ENCODE measurements at regions not wholly inside any gene's neighbourhood (a gene's known extent, or its start where the extent isn't known, plus 50 kb on each side); places are given as distances from the start of the nearest gene placed in this dataset.
"Not testable (repeated sequence)": the region's sequence is repeated elsewhere in the genome, so short reads cannot be mapped to it uniquely, and the experiment has no call there.

DNA sequence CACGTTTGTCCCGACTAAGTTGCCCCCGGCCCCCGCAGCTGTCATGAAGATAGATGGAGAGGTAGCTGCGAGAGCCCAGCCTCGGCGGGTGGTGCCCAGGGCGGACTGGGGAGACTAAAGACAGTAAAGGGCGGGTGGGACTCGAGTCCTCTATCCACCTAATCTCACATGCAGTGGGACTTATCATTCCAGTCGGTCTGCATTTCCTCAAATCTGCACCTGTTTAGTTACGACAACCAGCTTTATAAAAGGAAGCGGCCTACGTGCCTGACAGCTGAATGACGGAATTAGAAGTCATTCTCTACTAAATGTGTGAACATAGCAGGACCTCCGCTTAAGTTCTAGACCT lies 109.8 kb upstream of the EGLN3 start:
- Histone ChIP-seq H3K4me1 (no peaks in the 10 kb centered on the region), H3K4me3 (no peak overlapping the region), H3K27me3 (ENCODE audit: low read depth) (no peaks in the 10 kb centered on the region), H3K9me3 (0 out of 2 replicates have a peak, but pooled peaks cover 5% of the 10 kb centered on the region), H3K36me3 (replicated peaks) (no peaks in the 10 kb centered on the region)
- in situ Hi-C loops (cut with MboI; ENCODE audit: low sequenced_read_pairs), result no loop called here
- no peak for DNase-seq (ENCODE audit: low spot score in 2 of 2)

DNA sequence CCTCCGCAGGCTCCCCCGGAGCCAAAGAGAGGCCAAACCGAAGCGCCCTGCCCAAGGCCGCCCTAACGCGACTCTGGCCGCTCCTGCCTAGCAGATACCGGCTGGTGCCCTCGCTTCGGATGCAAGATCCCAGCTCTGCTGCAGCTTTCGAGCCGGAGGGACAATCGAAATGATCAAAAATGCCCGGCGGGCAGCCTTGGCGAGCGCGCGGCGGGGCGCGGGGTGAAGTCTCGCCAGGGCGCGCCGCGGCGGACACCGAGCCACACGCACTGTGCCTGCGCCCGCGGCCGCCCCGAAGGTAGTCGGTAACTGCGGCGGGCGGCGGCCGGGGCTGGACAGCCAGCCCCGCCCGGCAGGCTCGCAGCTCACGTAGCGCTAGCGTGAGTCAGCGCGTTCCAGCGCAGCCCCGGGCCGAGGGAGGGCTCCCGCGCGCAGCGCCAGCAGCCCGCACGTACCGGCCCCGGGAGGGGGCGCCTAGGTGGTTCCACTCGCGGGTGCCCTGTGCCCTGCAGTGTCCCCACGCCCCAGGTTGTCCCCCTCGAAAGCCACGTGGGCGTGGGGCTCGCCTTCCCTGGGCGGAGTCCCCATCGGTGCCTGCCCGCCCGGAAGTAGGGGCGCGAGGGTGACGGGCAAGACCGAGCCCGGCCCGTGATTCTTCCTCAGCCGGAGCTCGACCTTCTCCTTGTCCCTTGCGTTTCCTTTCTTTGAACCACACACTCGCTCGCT lies 109.2 kb upstream of the EGLN3 start:
- no peaks in the 10 kb centered on the region for H3K27me3 ChIP-seq (ENCODE audit: low read depth)
- H3K9me3 ChIP-seq, result 0 out of 2 replicates have a peak, but pooled peaks cover 5% of the 10 kb centered on the region
- H3K4me3 ChIP-seq, result no peak overlapping the region
- H3K36me3 ChIP-seq (replicated peaks), result no peaks in the 10 kb centered on the region
- H3K4me1 ChIP-seq, result no peaks in the 10 kb centered on the region
- in situ Hi-C loops (cut with MboI; ENCODE audit: low sequenced_read_pairs), result no loop called here
- DNase-seq (ENCODE audit: low spot score in 2 of 2), result peak; percentile 11 to 43

DNA sequence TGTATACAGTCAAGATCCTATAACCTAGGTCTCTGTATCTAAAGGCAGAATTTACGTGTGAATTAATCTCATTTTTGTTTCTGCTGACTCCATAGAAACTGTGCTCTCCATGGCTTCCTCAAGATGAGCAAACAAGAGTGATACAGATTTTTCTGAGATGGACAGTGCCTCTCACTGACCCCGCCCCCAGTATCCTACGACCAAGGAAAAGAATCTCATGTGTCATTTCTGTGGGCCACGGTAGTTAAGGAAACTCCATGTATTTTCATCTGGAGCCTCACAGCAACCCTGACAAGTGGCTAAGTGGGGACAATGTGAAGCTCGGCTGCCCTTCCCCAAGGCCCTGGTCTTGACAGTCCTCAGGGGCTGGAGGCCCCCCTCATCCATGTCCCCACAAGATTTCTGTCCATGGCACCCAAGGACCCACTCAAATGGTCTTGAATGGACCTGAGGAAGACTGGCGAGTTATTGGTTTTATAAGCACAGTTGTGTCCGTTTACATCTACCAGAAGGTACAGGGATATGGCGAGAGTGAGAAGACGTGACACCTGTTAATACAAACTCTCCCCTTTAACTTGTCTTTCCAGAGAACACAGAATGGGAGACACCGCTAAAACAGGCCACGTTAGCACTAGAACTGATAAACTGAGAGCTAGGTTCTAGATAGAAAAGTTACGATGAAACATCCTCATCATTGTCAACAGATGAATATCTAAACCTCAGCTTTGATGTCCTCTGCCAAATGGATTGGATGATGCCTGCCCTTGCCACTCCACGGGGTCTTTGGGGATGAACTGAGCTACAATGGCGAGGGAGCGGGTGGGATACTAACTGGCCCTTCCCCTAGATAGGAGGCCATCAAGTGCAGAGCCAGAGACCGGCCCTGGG lies 108.4 kb upstream of the EGLN3 start:
- Histone ChIP-seq H3K27me3 (ENCODE audit: low read depth) (no peaks in the 10 kb centered on the region), H3K4me3 (no peak overlapping the region), H3K4me1 (no peaks in the 10 kb centered on the region), H3K36me3 (replicated peaks) (no peaks in the 10 kb centered on the region), H3K9me3 (0 out of 2 replicates have a peak, but pooled peaks cover 5% of the 10 kb centered on the region)
- no peak for DNase-seq (ENCODE audit: low spot score in 2 of 2)
- in situ Hi-C loops (cut with MboI; ENCODE audit: low sequenced_read_pairs), result no loop called here

DNA sequence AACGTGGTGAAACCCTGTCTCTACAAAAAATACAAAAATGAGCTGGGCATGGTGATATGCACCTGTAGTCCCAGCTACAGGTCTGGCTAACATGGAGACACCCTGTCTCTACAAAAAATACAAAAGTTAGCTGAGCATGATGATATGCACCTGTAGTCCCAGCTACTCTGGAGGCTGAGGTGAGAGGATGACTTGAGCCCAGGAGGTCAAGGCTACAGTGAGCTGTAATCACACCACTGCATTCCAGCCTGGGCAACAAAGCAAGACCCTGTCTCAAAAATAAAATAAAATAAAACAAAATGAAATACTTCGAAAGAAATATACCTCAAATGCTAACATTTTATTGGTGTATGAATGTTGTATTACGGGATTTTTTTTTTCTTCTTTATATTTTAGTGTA lies 107.6 kb upstream of the EGLN3 start:
- in situ Hi-C loops (cut with MboI; ENCODE audit: low sequenced_read_pairs), result no loop called here
- 0 out of 2 replicates have a peak, but pooled peaks cover 5% of the 10 kb centered on the region for H3K9me3 ChIP-seq
- H3K4me3 ChIP-seq, result no peak overlapping the region
- H3K36me3 ChIP-seq (replicated peaks), result no peaks in the 10 kb centered on the region
- no peaks in the 10 kb centered on the region for H3K27me3 ChIP-seq (ENCODE audit: low read depth)
- DNase-seq (ENCODE audit: low spot score in 2 of 2), result no peak
- no peaks in the 10 kb centered on the region for H3K4me1 ChIP-seq

DNA sequence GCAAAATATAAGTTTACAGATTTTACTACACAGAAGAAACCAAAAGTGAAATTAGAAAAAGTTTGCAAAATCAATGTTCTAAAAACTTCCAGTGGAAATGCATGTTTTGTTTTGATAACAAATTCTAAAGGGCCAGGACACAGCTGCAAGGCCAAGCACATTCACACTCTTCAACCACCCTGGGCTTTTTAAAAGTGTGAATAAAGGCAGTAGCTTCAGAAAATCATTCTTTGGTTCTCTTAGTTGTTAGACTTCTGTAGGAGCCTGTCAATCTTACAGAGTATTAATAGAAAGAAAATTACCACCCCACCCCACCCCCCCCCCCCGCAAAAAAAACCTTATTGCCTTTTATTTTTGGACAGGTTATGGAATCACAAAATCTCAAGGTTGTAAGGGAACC lies 105.2 kb upstream of the EGLN3 start:
- in situ Hi-C loops (cut with MboI; ENCODE audit: low sequenced_read_pairs), result no loop called here
- H3K27me3 ChIP-seq (ENCODE audit: low read depth), result no peaks in the 10 kb centered on the region
- no peaks in the 10 kb centered on the region for H3K36me3 ChIP-seq (replicated peaks)
- no peaks in the 10 kb centered on the region for H3K4me1 ChIP-seq
- no peak for DNase-seq (ENCODE audit: low spot score in 2 of 2)
- H3K4me3 ChIP-seq, result no peak overlapping the region
- 0 out of 2 replicates have a peak, but pooled peaks cover 5% of the 10 kb centered on the region for H3K9me3 ChIP-seq

DNA sequence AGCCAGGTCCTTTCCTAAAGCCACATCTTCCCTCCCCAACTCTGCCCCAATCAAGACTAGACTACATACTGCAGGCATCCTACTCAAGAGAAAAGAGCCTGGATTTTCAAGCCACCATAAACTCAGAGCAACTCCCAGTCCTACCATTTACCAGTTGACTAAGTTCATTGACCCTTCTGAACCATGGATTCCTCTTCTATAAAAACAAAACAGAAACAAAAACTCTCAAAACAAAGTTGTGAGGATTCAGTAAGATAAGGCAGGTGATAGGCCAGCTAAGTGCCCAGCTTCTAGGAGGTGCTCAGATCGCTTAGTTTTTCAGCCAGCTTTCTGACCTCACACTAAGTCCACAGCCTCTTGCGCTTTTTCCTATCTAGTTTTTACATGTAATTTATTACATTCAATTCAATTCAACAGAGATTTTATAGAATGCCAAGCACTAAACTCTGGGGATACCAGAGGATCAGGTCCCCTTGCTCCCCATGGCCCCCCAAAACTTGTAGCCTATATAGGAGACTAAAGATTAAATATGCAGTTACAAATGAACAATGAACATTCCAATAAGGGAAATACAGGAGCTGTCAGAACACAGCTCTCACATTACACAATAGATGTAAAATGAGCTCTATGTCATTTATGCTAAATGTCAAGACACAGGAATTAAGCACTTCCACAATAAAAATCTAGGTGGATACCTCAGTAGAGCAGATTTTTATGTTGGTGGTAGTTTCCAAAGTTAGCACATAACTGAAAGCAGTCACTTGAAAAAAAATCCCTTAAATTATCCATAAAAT lies 104.5 kb upstream of the EGLN3 start:
- H3K9me3 ChIP-seq, result 0 out of 2 replicates have a peak, but pooled peaks cover 5% of the 10 kb centered on the region
- no peaks in the 10 kb centered on the region for H3K4me1 ChIP-seq
- H3K27me3 ChIP-seq (ENCODE audit: low read depth), result no peaks in the 10 kb centered on the region
- H3K4me3 ChIP-seq, result no peak overlapping the region
- no peaks in the 10 kb centered on the region for H3K36me3 ChIP-seq (replicated peaks)
- peak in 1 of 2 experiments; percentile 21 for DNase-seq (ENCODE audit: low spot score in 2 of 2)
- in situ Hi-C loops (cut with MboI; ENCODE audit: low sequenced_read_pairs), result no loop called here

DNA sequence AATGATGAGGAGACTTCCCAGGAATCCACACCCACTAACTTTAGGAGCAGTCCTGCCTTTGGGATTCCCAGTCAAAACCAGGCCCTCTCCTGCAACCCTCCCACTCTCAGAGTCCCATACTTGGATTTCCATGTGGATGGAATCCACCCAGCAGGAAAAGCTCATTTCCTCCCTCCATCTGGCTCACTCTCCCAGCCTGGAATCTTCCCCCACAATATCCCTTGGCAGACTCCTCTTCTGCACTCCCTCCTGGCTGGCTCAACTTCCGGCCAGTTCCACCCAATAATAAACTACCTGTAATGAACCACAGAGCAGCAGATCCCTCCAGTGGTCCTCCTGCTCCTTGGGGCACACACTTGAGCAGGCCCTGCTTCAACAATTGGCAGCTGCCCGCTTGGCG lies 102.8 kb upstream of the EGLN3 start:
- Histone ChIP-seq H3K4me1 (no peaks in the 10 kb centered on the region), H3K27me3 (ENCODE audit: low read depth) (no peaks in the 10 kb centered on the region), H3K36me3 (replicated peaks) (no peaks in the 10 kb centered on the region), H3K4me3 (no peak overlapping the region), H3K9me3 (no peaks in the 10 kb centered on the region)
- in situ Hi-C loops (cut with MboI; ENCODE audit: low sequenced_read_pairs), result no loop called here
- no peak for DNase-seq (ENCODE audit: low spot score in 2 of 2)

DNA sequence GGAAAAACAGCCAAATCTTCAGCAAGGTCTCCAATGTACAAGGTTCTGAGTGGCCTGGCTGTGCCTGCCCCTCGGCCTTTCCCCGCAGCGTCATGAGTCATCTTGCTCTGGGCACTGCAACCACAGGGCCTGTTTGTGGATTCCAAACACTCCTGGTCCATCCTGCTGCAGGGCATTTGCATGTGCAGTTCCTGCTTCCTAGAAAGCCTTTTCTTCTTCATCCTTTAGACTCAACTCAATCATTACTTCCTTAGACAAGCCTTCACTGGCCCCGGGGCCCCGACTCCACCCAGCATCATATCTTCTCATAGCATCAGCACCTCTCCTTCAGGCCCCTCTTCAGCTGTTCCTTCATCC lies 101.8 kb upstream of the EGLN3 start:
- no peak for DNase-seq (ENCODE audit: low spot score in 2 of 2)
- Histone ChIP-seq H3K4me1 (no peaks in the 10 kb centered on the region), H3K9me3 (no peaks in the 10 kb centered on the region), H3K4me3 (no peak overlapping the region), H3K27me3 (ENCODE audit: low read depth) (no peaks in the 10 kb centered on the region), H3K36me3 (replicated peaks) (no peaks in the 10 kb centered on the region)
- in situ Hi-C loops (cut with MboI; ENCODE audit: low sequenced_read_pairs), result no loop called here

DNA sequence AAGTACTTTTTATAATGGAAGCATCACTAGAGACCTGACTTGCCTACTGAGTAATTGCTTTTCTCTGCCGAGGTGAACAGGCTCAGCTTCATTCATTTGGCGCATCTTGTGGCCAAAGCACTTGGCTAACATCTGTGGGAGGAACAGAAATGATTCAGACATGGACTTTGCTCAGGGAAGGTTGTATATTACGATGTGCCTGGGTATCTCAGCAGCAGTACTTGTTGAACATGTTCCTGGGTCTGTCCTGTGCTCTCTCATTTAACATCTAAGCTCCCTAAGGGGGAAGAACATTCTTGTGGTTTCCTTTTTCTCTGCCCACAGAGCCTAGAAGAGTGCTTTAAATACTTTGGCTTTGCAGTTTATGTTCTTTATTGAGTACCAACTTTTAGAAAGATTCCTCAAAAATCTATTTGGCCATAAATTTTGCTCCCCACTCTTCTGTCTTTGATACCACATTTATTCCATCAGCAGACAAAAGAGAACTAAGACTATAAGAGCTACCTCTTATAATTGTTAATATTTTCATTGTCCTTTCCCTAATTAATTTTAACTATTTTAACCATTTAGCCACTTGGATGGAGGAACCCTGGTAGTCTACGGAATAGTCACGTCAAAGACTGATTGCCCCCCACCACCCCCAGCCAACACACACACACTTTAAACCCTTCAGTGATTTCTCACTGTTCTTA lies 101.2 kb upstream of the EGLN3 start:
- in situ Hi-C loops (cut with MboI; ENCODE audit: low sequenced_read_pairs), result no loop called here
- Histone ChIP-seq H3K4me3 (no peak overlapping the region), H3K4me1 (no peaks in the 10 kb centered on the region), H3K9me3 (no peaks in the 10 kb centered on the region), H3K36me3 (replicated peaks) (no peaks in the 10 kb centered on the region), H3K27me3 (ENCODE audit: low read depth) (no peaks in the 10 kb centered on the region)
- no peak for DNase-seq (ENCODE audit: low spot score in 2 of 2)

DNA sequence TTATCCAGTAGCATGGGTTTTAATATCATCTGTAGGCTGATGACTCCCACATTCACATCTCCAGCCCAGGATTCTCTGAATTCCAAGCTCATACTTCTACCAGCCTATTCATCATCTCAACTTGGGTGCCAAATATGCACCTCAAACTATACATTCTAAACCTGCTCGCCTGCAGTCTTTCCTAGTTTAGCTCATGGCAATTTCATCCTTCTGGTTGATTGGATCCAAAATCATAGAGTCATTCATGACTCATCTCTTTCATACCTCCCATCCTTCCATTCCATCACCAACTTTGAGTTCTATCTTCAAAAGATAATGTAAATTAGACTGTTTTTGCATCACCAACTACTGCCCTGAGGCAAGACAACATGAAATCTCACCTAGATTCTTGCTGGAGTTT lies 99.7 kb upstream of the EGLN3 start:
- H3K27me3 ChIP-seq (ENCODE audit: low read depth), result no peaks in the 10 kb centered on the region
- H3K4me1 ChIP-seq, result no peaks in the 10 kb centered on the region
- H3K36me3 ChIP-seq (replicated peaks), result no peaks in the 10 kb centered on the region
- no peak overlapping the region for H3K4me3 ChIP-seq
- DNase-seq (ENCODE audit: low spot score in 2 of 2), result no peak
- H3K9me3 ChIP-seq, result no peaks in the 10 kb centered on the region
- in situ Hi-C loops (cut with MboI; ENCODE audit: low sequenced_read_pairs), result no loop called here

DNA sequence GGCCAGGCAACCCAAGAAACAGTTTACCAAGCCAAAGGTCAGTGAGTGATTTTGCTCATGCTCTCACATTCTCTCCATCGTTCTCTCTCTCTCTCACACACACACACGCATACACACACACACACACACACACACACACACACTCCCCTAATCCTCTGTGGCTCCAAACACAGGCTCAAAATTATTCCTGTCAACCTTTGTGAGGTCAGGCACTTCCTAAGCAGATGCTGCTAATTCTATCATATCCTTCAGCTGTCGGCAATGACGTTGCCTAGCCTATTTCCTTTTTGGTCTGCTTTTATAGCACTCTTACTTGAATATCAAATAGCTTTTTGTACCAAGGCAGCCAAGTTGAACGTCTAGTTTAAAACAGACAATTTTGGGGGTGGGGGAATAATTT lies 98.9 kb upstream of the EGLN3 start:
- in situ Hi-C loops (cut with MboI; ENCODE audit: low sequenced_read_pairs), result no loop called here
- no peaks in the 10 kb centered on the region for H3K36me3 ChIP-seq (replicated peaks)
- no peak overlapping the region for H3K4me3 ChIP-seq
- no peak for DNase-seq (ENCODE audit: low spot score in 2 of 2)
- H3K9me3 ChIP-seq, result no peaks in the 10 kb centered on the region
- no peaks in the 10 kb centered on the region for H3K27me3 ChIP-seq (ENCODE audit: low read depth)
- no peaks in the 10 kb centered on the region for H3K4me1 ChIP-seq

DNA sequence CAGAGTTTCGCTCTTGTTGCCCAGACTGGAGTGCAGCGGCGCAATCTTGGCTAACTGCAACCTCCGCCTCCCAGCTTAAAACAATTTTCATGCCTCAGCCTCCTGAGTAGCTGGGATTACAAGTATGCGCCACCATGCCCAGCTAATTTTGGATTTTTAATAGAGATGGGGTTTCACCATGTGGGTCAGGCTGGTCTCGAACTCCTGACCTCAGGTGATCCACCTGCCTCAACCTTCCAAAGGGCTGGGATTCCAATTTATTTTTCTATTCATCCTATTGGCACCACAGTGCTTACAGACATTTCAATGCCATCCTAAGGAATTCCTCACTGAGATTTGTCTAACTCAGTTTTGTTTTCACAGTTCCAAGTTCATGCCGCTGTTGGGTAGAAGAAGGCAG lies 98.3 kb upstream of the EGLN3 start:
- DNase-seq (ENCODE audit: low spot score in 2 of 2); in situ Hi-C loops (cut with MboI; ENCODE audit: low sequenced_read_pairs); H3K36me3 ChIP-seq (replicated peaks); H3K4me3 ChIP-seq; H3K4me1 ChIP-seq; H3K27me3 ChIP-seq (ENCODE audit: low read depth); H3K9me3 ChIP-seq: not testable (repeated sequence)

DNA sequence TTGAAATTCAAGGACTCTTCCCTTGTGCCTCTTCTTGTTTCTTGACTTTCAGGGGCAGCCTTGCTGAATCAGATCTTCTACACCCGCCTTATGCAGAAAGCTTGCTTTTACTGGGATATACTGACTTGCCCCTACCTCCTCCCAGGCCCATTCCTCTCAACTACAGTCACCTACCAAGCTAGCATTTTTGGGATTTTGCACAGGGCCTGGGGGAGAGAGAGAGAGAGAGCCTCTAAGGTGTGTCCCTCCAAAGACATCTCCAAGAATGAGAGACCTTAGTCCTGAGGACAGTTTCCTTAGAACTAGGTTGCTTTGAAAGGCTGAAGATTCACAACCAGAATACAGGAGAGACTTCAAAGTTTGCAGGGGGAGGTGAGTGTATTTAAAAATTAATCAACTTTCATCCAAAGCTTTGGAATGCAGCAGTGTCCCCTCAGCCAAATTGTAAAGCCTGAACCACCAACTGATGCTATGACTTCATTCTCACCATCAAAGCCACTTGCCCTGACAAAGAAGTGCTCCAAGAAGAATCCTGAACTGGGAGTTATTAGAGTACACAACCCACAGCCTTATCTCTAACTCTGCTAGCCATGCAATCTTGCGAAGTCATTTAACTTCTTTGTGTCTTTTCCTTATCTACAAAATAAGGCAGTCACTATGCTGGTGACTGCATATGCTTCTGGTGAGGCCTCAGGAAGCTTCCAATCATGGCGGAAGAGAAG lies 96.1 kb upstream of the EGLN3 start:
- in situ Hi-C loops (cut with MboI; ENCODE audit: low sequenced_read_pairs), result no loop called here
- Histone ChIP-seq H3K9me3 (no peaks in the 10 kb centered on the region), H3K4me3 (no peak overlapping the region), H3K36me3 (replicated peaks) (no peaks in the 10 kb centered on the region), H3K27me3 (ENCODE audit: low read depth) (no peaks in the 10 kb centered on the region), H3K4me1 (no peaks in the 10 kb centered on the region)
- no peak for DNase-seq (ENCODE audit: low spot score in 2 of 2)

Data from HAP-1 (cell line).